Loucy (cell line): ENCODE measurements at regions not wholly inside any gene's neighbourhood (a gene's known extent, or its start where the extent isn't known, plus 50 kb on each side); places are given as distances from the start of the nearest gene placed in this dataset.

ENCODE experiments used
- H2AFZ ChIP-seq: fragments of 200-600 bp; sonication (generic); 2 replicates; pipeline ENCODE4 v1.6.0; 2016; ENCODE audit warnings: antibody characterized with exemption, mild to moderate bottlenecking, low read length, moderate library complexity
- H3F3A ChIP-seq: fragments of 200-600 bp; 2 replicates; pipeline ENCODE4 v1.6.0; 2016; ENCODE audit warnings: antibody characterized with exemption, low read depth, mild to moderate bottlenecking
- H3K27me3 ChIP-seq: fragments of 200-600 bp; sonication (generic); 2 replicates; pipeline ENCODE4 v1.6.1; 2014; ENCODE audit warnings: low read length, mild to moderate bottlenecking; ENCODE audit not compliant: insufficient read depth, poor library complexity, severe bottlenecking
- H3K36me3 ChIP-seq: fragments of 200-600 bp; sonication (generic); 2 replicates; pipeline ENCODE4 v1.6.1; 2016; ENCODE audit warnings: low read length; ENCODE audit not compliant: insufficient read depth
- H3K4me1 ChIP-seq: fragments of 200-600 bp; sonication (generic); 2 replicates; pipeline ENCODE4 v1.5.1; 2014; ENCODE audit warnings: low read length, mild to moderate bottlenecking; ENCODE audit not compliant: insufficient read depth, poor library complexity, severe bottlenecking
- H3K4me2 ChIP-seq: fragments of 200-600 bp; sonication (generic); 2 replicates; pipeline ENCODE4 v1.6.0; 2014; ENCODE audit warnings: antibody characterized with exemption, low read length, low read depth, mild to moderate bottlenecking; ENCODE audit not compliant: poor library complexity, severe bottlenecking
- H3K4me3 ChIP-seq: fragments of 200-600 bp; sonication (generic); 2 replicates; pipeline ENCODE4 v1.5.1; 2014; ENCODE audit warnings: low read length, mild to moderate bottlenecking, mixed read lengths; ENCODE audit not compliant: poor library complexity, severe bottlenecking
- H3K79me2 ChIP-seq: fragments of 200-600 bp; sonication (generic); 2 replicates; pipeline ENCODE4 v1.6.1; 2014; ENCODE audit warnings: low read length; ENCODE audit not compliant: insufficient read depth
- H3K9ac ChIP-seq: fragments of 200-600 bp; sonication (generic); 2 replicates; pipeline ENCODE4 v1.6.0; 2014; ENCODE audit warnings: mild to moderate bottlenecking, low read depth, low read length, moderate library complexity; ENCODE audit not compliant: poor library complexity, severe bottlenecking
- H3K9me2 ChIP-seq: fragments of 200-600 bp; sonication (generic); replicated peaks from 2 replicates; pipeline ENCODE4 v1.6.1; 2016; ENCODE audit warnings: low read depth, low read length, mixed read lengths
- H3K9me3 ChIP-seq: fragments of 200-600 bp; sonication (generic); 2 replicates; pipeline ENCODE4 v1.6.1; 2014; ENCODE audit warnings: mild to moderate bottlenecking, antibody characterized with exemption, low read length, low read depth; ENCODE audit not compliant: insufficient read depth
- H4K20me1 ChIP-seq: fragments of 200-600 bp; sonication (generic); 2 replicates; pipeline ENCODE4 v1.6.0; 2014; ENCODE audit warnings: antibody characterized with exemption, low read length, mild to moderate bottlenecking; ENCODE audit not compliant: insufficient read depth, poor library complexity, severe bottlenecking
- CTCF ChIP-seq: fragments of 200-600 bp; sonication (generic); conservative IDR thresholded peaks from 2 replicates; pipeline ENCODE4 v1.5.1; 2014; ENCODE audit warnings: mild to moderate bottlenecking, antibody characterized with exemption, low read length
- EZH2phosphoT487 ChIP-seq: fragments of 200-600 bp; IDR thresholded peaks from 2 replicates; pipeline ENCODE4 v1.6.1; 2018; ENCODE audit warnings: antibody characterized with exemption, mild to moderate bottlenecking, moderate library complexity, borderline replicate concordance

- Histone ChIP-seq H3K36me3 (no peaks in the 10 kb centered on the region), H3K9me2 (no peaks in the 10 kb centered on the region), H3K27me3 (no peaks in the 10 kb centered on the region), H3K4me2 (no peak overlapping the region), H3K9ac (no peak overlapping the region), H3K9me3 (no peaks in the 10 kb centered on the region), H3K79me2 (no peaks in the 10 kb centered on the region), H2AFZ (no peak overlapping the region), H3K4me3 (no peak overlapping the region), H4K20me1 (no peaks in the 10 kb centered on the region), H3F3A (no peaks in the 10 kb centered on the region), H3K4me1 (peaks cover 4% of the 10 kb centered on the region)
- TF ChIP-seq EZH2phosphoT487 (no peak), CTCF (no peak)
Measured at GRCh38 chr9:129419382-129419899, 201.5 kb downstream of the C9orf50 start.

- no peak overlapping the region for H2AFZ ChIP-seq
- no peaks in the 10 kb centered on the region for H3K9me3 ChIP-seq
- no peak overlapping the region for H3K4me2 ChIP-seq
- H3F3A ChIP-seq: no peaks in the 10 kb centered on the region
- no peak for TF ChIP-seq CTCF
- H3K27me3 ChIP-seq: no peaks in the 10 kb centered on the region
- no peak overlapping the region for H3K9ac ChIP-seq
- H3K79me2 ChIP-seq: no peaks in the 10 kb centered on the region
- peaks cover 11% of the 10 kb centered on the region for H3K4me1 ChIP-seq
- no peaks in the 10 kb centered on the region for H4K20me1 ChIP-seq
- no peak overlapping the region for H3K4me3 ChIP-seq
- H3K9me2 ChIP-seq: no peaks in the 10 kb centered on the region
- H3K36me3 ChIP-seq: no peaks in the 10 kb centered on the region
Measured at GRCh38 chr9:129418451-129418850, 202.4 kb downstream of the C9orf50 start.

GRCh38 chr9:129416821-129417539 is 203.9 kb downstream of the C9orf50 start:
- Histone ChIP-seq H3F3A (no peaks in the 10 kb centered on the region), H3K4me2 (no peak overlapping the region), H3K4me3 (no peak overlapping the region)

More at GRCh38 chr9:129416821-129417539, 203.9 kb downstream of the C9orf50 start:
- no peak overlapping the region for H2AFZ ChIP-seq
- TF ChIP-seq EZH2phosphoT487 (no peak), CTCF (no peak)
- H3K9me2 ChIP-seq: no peaks in the 10 kb centered on the region
- no peaks in the 10 kb centered on the region for H4K20me1 ChIP-seq
- peaks cover 16% of the 10 kb centered on the region for H3K4me1 ChIP-seq
- no peaks in the 10 kb centered on the region for H3K9me3 ChIP-seq
- H3K79me2 ChIP-seq: no peaks in the 10 kb centered on the region
- no peaks in the 10 kb centered on the region for H3K27me3 ChIP-seq
- no peaks in the 10 kb centered on the region for H3K36me3 ChIP-seq
- H3K9ac ChIP-seq: no peak overlapping the region
